HG03469 (cell line): ENCODE measurements at regions not wholly inside any gene's neighbourhood (a gene's known extent, or its start where the extent isn't known, plus 50 kb on each side); places are given as distances from the start of the nearest gene placed in this dataset.

Experiments used
- ATAC-seq: cut with Tn5 transposase; IDR thresholded peaks from one replicate; pipeline ENCODE4 v1.9.1; 2021; ENCODE audit warnings: mild to moderate bottlenecking, moderate library complexity, moderate number of reproducible peaks; ENCODE audit not compliant: unreplicated experiment

DNA sequence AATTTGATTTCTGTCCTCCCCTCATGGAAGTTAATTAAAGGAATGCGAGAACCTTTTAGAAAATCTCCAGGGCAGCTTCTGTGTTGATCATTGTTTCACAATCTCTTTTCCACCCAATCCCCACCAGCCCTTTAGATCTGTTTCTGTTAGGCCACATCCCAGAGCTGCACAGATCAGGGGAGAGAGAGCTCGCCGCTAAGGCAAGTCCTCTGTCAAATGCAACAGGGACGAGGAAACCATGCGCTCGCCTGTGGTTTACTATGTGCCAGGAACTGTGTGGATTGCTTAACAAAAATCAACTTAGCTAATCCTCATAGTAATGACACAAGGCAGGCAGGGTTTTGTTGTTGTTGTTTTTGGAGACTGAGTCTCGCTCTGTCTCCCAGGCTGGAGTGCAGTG, 115.4 kb downstream of the SALL1 start:
- no peak for ATAC-seq

DNA sequence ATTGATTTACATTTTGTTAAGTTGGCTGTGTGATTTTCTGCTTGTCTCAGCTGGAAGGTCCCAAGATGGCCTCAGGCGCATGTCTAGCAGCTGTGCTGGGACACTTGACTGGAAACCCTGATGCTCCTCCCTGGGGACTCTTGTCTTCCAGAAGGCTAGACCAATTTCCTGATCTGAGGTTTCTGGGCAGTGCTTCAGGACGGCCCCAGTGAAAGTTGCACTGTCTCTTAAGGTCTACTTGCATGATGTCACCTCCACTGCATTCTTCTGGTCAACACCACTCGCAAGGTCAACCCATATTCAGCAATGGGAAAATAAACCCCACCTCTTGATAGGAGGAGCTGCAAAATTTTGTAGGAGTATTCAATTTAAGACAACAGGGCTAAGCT, 116.0 kb downstream of the SALL1 start:
- ATAC-seq = no peak

DNA sequence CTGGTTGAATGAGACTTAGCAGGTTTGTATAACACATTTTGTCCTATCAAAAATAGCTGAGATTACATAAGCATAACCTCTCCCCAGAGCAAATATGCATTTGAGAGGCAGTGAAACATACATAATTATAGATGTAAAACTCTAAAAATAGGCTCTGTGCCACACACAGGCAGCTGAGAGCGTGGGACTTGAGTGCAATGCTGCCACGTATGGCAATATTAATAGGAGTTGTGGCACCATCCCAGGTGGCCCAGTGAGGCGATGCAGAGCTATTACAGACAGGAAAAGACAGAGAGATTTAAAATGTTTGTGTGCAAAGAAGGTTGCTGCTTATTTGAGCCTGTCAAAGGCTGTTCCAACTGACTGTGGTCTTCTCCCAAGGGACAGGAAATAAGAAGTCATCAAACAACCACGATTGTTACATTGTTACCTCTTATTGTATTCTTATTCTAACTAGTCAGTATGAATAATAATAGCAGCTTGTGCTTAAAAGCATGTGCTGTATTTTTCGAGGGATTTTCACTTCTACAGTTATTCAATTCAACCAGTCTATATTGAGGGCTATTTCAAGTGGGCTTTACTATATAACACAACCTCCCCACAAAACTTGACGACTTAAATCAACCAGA, 116.5 kb downstream of the SALL1 start:
- ATAC-seq = no peak

DNA sequence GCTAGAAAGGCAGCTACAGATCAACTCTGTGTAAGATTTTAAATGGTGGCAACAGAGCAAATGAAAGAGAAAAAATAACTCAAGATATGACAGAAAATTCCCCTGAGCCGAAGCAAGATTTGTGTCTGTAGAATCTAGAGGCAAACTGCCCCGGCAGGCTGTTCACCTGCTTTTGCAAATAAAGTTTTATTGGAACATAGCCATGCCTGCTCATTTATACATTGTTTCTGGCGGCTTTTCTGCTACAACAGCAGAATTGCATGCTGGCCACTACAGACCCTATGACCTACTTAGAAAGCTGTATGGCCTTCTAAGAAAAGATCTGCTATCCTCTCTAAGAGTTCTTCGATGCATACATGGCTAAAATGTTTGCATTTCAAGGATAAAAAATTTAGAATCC, 119.5 kb downstream of the SALL1 start:
- ATAC-seq = no peak

DNA sequence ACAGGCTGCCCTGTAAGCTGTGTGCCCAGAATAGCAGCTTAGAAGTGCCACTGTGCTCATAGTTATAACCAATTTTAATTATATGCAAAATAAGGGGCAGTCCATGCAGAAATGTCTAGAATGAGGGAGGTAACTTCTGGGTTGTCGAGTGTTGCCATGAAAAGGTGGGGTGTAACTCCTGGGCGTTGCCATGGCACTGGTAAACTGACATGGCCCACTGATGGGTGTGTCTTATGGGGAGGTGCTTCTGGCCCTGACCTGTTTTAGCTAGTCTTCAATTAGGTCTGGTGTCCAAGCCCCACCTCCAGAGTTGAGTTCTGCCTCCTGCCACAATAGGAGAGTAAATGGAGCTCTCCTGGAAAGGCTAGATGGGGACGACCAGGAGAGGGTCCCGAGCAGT, 120.6 kb downstream of the SALL1 start:
- ATAC-seq = no peak

DNA sequence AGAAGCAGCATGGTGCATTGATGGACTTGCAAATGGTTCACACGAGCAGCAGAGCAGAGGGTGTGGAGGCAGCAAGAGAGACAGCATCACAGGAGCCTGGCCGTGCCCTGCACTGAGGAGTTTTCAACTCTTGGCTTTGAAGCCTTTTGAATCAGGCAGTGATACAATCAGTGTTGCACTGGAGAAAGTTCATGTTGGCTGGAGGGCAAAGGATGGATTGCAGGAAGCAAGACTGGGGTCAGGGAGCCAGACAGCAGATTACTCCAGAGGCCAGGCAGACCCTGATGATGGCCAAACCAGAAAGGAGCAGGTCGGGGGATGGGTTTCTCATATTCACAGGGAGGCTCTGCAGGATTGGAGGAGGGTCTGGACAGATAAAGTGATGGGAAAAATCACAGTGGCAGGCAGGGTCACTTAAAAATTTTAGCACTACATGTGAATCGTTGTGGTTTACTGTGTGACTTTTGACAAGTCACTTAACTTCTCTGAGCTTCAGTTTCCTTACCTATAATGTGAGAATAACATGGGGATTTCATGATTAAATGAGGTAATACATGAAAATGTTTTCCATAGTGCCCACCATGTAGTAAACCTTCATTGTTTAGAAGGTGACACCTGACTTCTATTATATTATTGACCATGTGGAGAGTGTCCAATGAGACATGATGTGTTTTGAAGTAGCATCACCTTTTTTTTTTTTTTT, 125.3 kb downstream of the SALL1 start:
- no peak for ATAC-seq

DNA sequence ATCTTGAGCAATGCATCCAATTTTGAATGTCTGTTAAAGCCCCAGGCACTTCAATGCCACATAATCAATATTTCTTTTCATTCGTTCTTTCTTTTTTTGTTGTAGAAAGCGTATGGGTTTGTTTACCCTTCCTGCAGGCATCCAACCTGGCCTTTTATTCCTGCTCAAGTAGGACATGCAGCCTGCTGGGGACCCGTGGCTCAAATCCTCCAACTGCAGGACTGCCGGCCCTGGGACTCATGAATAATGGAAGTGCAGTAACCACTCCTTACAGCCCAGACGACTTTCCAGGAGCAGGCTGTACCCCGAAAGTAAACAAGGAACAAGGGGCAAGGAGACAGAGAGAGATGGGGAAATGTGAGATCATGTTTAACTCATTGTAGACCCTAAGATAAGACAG, 126.4 kb downstream of the SALL1 start:
- ATAC-seq = no peak

DNA sequence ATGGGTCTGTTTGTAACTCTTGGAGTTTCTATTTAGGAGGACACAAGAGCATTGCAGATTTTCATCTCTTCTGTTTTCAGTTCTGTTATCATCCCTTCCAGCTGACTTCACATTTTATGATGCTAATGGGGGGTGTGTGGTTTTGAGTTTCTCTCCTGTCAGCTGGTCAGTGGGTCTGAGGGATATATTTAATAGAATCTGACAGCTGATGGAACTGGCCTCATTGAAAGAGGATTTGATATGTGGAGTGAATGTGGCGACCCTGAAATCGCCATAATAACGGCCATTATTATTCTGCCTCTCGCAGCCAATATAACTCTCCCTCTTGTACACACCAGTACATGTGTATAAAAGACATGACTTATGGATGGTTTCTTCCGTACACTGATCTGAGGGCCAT, 128.1 kb downstream of the SALL1 start:
- no peak for ATAC-seq

DNA sequence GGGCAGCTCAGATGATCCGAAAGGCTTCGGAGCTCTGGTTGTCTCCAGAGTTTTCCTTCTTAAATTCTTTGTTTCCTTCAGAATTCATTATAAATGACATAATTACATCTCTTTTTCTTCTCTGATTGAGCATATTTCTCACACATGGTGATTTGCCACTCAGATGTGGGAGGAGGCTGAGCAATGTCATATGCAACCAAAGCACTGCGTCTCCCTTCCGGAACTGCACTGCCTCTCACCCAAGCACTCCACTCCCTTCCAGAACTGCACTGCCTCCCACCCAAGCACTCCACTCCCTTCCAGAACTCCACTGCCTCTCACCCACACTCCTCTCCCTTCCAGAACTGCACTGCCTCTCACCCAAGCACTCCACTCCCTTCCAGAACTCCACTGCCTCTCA, 131.5 kb downstream of the SALL1 start:
- ATAC-seq = no peak

DNA sequence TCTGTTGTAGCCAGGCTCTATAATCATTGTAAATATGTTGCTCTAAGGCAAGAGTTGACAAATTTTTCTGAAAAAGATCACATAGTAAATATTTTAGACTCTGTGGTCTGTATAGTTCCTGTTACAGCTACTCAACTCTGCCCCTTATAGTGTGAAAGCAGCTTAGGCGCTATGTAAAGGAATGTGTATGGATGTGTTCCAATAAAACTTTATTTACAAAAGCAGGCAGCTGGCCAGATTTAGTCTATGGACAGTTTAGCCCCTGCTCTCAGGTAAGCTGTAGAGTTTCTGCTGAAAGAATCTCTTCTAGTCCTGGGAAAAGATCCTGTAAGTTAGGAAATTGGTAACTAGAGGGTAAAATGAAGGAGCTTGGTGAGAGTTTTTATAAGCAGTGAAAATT, 133.1 kb downstream of the SALL1 start:
- ATAC-seq = no peak

DNA sequence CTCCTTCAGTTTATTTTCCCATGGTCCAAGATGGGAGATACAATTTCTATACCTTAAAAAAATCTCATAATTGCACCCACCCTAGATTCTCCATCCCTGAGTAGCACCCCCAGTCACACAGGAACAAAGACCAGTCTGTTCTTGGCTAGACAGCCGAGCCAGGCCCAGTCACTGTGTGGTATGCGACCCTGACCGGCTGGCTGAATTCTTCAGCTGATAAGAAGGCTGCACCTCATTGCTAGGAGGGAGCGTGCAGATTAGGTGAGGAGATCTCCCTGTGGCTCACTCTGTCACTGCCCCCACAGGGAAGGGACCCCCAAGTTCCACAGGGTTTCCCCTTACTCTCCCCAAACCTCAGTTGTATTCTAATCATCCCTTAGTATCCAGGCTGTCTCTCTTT, 138.7 kb downstream of the SALL1 start:
- no peak for ATAC-seq

DNA sequence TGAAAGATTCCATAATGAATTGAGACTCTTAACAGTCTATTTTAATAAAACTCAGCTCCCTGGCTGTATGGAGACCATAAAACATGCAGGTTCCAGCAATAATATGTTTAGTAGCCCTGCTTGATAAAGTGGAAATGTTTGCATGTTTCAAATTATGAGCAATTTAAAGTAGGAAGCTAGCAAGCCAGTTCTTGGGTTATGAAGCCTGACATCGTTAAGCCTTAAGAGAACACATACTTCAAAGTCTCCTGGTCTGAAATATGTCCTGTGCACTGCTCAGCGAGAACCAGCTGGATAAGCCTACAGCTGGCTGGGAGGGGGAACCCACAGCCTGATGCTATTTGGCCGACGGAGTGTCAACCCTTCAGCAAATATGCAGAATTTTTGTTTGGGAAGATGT, 140.3 kb downstream of the SALL1 start:
- ATAC-seq = no peak

DNA sequence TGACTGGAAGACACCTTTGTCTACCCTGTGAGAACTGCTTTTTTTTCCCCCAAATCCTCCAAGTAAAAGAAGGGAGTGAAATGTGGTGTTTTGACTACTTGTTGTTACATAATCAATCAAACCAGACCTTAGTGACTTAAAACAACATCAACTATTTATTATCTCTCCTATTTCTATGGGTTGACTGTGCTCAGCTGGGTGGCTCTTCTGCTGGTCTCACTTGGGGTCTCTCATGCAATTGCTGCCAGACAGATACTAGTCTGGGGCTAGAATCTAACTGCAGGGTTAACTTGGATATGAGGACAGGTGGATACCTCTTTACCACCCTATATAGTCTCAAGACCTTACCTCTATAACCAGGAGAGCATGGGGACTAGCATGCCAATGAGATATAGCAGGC, 141.3 kb downstream of the SALL1 start:
- no peak for ATAC-seq

DNA sequence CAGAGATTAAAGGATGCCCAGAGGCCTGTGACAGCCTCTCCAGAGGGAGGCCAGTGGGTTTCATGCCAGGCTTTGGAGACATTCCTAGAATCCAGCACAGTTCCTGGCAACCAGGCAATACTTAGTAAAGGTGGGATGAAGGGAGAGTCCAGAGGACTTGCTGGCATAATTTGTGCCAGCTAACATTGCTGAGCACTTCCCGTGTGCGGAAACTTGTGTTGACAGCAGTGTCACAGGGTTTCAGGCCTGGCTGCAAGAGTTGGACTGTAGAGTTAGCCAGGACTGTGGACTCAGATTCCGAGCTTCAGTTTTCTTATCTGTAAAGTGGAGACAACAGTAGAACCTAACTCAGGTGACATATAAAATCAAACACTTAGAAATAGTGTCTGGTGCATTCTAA, 141.7 kb downstream of the SALL1 start:
- ATAC-seq = no peak

DNA sequence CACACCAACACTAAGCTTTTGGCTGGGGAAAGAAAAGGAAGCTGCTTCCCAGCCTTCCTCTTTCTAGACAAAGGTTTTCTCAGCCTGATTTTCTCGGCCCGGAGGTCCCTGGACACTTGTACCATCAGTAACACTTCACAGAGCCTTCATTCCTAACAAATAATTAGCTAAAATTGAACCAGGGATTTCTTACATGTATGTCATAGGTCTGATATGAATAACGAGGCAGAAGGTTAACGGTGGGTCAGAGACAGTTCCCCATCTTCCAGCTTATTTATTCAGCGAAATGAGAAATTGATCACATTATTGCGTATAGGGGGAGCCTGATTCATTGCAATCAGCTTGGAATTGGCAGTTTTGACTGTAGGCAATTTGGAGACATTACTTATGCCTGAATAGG, 142.5 kb downstream of the SALL1 start:
- no peak for ATAC-seq

DNA sequence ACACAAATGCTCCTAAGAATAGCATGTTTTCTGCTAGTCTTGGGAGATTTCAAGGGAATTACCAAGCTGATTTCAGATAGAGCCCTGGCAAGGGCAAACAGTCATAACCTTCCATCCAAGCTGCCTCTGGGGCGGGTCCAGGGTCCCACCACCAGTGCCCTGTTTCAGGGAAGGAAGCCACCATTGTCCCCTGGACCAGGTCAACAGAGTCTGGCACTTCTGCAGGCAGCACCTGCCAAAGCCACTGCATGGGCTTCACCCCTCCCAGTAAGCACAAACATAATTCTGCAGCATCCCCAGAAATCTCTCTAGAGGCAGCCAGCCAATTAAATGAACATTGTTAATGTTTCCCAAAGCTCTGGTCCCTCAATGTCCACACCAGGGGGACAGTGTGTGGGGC, 143.0 kb downstream of the SALL1 start:
- no peak for ATAC-seq

DNA sequence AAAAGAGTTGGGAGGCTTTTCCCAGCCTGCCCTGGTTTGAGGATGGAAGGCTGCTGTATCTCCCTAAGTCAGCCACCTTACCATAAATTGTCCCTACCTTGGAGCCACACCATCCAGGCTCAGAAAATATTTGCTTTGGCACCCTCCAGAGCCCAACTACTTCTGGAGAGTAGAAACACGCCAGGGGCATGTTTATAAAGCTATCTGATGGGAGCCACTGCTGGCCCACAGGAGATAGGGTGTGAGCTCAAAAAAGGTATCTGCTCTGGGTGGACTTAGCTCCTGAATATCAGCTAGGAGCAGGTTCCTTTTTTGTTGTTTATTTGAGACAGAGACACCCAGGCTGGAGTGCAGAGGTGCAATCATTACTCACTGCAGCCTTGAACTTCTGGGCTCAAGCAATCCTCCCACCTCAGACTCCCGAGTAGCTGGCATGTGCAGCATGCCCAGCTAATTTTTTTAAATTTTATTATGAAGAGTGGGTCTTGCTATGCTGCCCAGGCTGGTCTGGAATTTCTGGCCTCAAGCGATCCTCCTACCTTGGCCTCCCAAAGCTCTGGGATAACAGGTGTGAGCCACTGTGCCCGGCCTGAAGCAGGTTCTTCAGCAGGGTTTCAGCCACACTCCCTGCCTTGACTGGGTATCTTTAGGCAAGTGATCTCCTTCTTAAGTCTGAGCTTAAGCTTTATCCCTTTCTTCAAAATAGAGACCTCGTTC, 147.1 kb downstream of the SALL1 start:
- ATAC-seq = no peak

DNA sequence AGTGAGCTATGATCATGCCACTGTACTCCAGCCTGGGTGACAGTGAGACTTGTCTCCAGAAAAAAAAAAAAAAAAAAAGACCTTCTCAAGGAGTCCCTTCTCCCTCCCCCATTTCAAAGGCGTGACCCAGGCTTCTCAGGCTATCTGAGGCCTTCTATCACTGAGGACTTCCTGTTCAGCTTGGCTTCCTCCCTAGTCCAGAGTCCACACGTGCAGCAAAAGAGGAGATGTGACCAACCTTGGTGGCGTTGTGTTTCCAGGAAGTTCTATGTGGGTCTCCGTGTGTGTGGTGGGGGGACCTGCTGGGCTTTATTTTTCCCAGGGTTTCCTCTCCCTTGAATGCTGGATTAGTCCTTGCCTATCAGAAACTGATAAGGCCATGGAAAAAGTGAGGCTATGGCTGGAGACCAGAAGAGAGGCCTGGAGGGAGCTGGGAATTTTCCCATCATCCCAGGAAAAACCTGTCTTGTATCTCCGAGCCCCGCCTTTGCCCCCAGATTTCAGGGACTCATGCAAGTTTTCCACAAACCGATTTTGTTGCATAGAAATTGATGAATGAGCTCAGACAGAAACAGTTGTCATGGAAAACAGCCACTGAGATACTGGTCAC, 148.1 kb downstream of the SALL1 start:
- ATAC-seq = no peak

DNA sequence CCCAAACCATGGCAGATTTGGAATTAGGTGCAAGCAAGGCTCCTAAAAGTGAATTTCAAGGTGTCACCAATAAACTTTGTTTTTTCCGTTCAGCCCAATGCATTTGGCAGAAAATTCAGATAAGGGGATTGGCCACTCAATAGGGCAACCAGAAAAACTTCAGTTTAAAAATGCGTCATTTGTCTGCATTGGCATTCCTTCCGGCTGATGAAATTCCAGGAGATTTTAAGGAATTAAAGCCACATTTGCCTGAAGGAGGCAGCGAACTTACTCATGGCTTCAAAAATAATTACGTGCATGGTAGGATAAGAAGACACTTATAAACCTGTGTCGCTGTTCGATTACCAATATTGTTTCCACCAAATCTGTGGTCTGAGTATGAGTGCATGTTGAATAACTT, 151.9 kb downstream of the SALL1 start:
- ATAC-seq = no peak

DNA sequence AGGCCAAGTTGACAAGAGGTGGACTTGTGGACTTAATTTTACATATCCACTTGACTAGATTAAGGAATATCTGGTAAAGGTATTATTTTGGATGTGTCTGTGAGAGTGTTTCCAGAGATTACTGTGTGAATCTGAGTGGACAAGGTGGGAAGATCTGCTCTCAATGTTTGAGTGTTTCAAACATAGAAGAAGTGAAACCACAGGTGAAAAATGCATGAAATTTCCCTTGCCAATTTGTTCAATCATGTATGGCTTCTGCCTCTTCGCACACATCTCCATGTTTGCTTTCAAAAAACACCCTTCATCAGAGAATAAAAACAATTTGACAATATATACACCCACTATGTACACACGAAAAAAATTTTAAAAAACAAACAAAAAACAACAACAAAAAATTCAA, 152.7 kb downstream of the SALL1 start:
- ATAC-seq = no peak

DNA sequence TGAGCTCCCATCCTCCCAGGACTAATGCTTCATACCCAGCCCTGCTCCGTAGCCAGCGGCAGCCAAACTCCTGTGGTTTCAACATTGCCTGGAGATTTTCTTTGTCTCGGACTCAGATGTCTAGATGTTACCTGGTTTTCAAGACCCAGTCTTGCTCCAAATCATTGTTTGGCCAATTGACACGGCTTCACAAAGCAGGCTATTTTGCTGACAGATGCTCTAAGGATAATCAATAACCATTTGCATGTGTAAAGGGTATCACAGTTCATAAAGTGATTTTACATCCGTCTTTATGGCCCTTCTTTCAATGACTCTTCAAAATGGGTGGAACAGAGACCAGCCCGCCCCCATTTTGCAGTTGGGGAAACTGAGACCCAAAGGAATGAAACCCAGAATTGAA, 153.4 kb downstream of the SALL1 start:
- ATAC-seq = no peak

DNA sequence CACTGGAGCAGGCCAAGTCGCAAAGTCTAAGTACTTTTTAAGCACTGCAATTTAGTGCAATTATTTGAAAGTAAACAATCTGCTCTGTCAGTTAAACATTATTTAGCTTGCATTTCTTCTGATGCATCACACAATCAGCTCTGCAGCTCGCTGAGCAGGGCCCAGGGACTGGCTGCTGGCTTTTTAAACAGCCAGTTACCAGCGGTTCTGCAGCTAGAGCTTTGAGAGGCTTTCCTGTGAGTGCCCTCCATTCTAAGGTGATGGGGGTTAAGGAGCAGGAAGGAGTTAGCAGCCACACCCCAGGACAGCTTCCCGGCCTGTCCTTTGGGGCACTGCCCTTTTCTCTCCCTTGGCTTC, 154.3 kb downstream of the SALL1 start:
- ATAC-seq = no peak
